ENCODE measurements at regions not wholly inside any gene's neighbourhood (a gene's known extent, or its start where the extent isn't known, plus 50 kb on each side); places are given as distances from the start of the nearest gene placed in this dataset.
"Not testable (repeated sequence)": the region's sequence is repeated elsewhere in the genome, so short reads cannot be mapped to it uniquely, and the experiment has no call there.

- H3K4me3 ChIP-seq (ENCODE audit: low read depth, low read length), result no peak overlapping the region
- DNase-seq (ENCODE audit: low read depth), result no peak
- TF ChIP-seq MYC (IDR thresholded peaks at IDR 0.05; ENCODE audit: low read depth, low read length), result no peak
- no peak for TF ChIP-seq POLR2A (IDR thresholded peaks at IDR 0.05; ENCODE audit: extremely low read depth, insufficient read length)
- no peak for TF ChIP-seq CTCF (IDR thresholded peaks at IDR 0.05; ENCODE audit: low read depth, low read length)
- no peak for TF ChIP-seq MAX (IDR thresholded peaks at IDR 0.05; ENCODE audit: low read depth, low read length)
These were observed 421.6 kb upstream of the SLC10A2 start for GRCh38 chr13:103487841-103488240.

DNA sequence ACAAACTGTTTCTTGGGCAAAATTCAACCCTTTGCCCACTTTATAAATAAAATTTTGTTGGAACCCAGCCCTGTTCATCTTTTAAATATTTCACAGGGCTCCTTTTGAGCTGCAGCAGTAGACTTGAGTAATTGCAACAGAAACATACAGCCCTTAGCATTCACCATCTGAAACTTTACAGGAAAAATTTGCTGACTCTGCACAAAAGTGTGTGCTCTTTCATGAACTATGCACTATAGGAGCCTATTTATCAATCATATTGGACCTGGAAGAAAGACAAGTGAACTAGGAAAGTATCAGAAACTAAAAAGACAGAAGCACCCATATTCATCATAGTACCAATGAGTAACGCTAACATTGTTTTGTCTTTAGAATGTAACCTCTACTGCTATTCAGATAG lies 406.9 kb upstream of the SLC10A2 start:
- DNase-seq (ENCODE audit: low read depth), result no peak
- TF ChIP-seq MYC (IDR thresholded peaks at IDR 0.05; ENCODE audit: low read depth, low read length) (no peak), CTCF (IDR thresholded peaks at IDR 0.05; ENCODE audit: low read depth, low read length) (no peak), POLR2A (IDR thresholded peaks at IDR 0.05; ENCODE audit: extremely low read depth, insufficient read length) (no peak), MAX (IDR thresholded peaks at IDR 0.05; ENCODE audit: low read depth, low read length) (no peak)
- H3K4me3 ChIP-seq (ENCODE audit: low read depth, low read length), result no peak overlapping the region

GRCh38 chr13:103471896-103472295 lies 405.7 kb upstream of the SLC10A2 start:
- no peak for TF ChIP-seq CTCF (IDR thresholded peaks at IDR 0.05; ENCODE audit: low read depth, low read length)
- H3K4me3 ChIP-seq (ENCODE audit: low read depth, low read length), result no peak overlapping the region
- DNase-seq (ENCODE audit: low read depth), result no peak

- no peak for DNase-seq (ENCODE audit: low read depth)
- H3K4me3 ChIP-seq (ENCODE audit: low read depth, low read length), result no peak overlapping the region
- no peak for TF ChIP-seq CTCF (IDR thresholded peaks at IDR 0.05; ENCODE audit: low read depth, low read length)
- no peak for TF ChIP-seq MAX (IDR thresholded peaks at IDR 0.05; ENCODE audit: low read depth, low read length)
- TF ChIP-seq MYC (IDR thresholded peaks at IDR 0.05; ENCODE audit: low read depth, low read length), result no peak
- TF ChIP-seq POLR2A (IDR thresholded peaks at IDR 0.05; ENCODE audit: extremely low read depth, insufficient read length), result no peak
These were observed 403.6 kb upstream of the SLC10A2 start for GRCh38 chr13:103469771-103470170.

DNA sequence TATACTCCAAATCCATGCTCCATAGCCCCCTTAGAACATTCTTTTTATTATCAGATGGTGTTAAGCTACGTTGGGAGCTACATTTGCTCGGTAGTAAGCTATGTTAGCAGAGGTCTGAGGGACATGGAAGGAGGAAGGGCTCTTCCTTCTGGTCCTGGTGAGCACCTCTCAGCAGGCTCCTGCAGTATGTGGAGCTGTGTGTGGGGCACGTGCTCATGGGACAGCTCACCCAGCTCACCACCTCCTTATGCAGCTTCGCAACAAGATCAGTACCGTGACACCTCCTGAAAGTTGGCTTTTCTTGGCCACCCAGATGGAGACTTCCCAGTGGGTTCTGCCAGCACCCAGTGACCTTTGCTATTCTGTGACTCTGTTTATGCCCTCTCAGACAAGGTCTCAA lies 400.5 kb upstream of the SLC10A2 start:
- TF ChIP-seq CTCF (IDR thresholded peaks at IDR 0.05; ENCODE audit: low read depth, low read length) (no peak), MAX (IDR thresholded peaks at IDR 0.05; ENCODE audit: low read depth, low read length) (no peak), MYC (IDR thresholded peaks at IDR 0.05; ENCODE audit: low read depth, low read length) (no peak), POLR2A (IDR thresholded peaks at IDR 0.05; ENCODE audit: extremely low read depth, insufficient read length) (no peak)
- H3K4me3 ChIP-seq (ENCODE audit: low read depth, low read length), result no peak overlapping the region
- no peak for DNase-seq (ENCODE audit: low read depth)

- not testable (repeated sequence) for DNase-seq (ENCODE audit: low read depth); H3K4me3 ChIP-seq (ENCODE audit: low read depth, low read length)
These were observed 394.0 kb upstream of the SLC10A2 start for GRCh38 chr13:103460246-103460645.

- DNase-seq (ENCODE audit: low read depth); H3K4me3 ChIP-seq (ENCODE audit: low read depth, low read length): not testable (repeated sequence)
These were observed 390.8 kb upstream of the SLC10A2 start for GRCh38 chr13:103457050-103457449.

All from NB4 (cell line).